SJCRH30 (cell line): ENCODE measurements at regions not wholly inside any gene's neighbourhood (a gene's known extent, or its start where the extent isn't known, plus 50 kb on each side); places are given as distances from the start of the nearest gene placed in this dataset.
"Not testable (repeated sequence)": the region's sequence is repeated elsewhere in the genome, so short reads cannot be mapped to it uniquely, and the experiment has no call there.

ENCODE experiments used
- DNase-seq, 2 experiments: peaks; one replicate each; pipeline ENCODE4 v3.0.0-alpha.2; 2015 to 2020
- H3K27ac ChIP-seq: fragments of 250-450 bp; sonication (Bioruptor Pico); 2 replicates; pipeline ENCODE4 v1.5.1; 2020; ENCODE audit warnings: mild to moderate bottlenecking, moderate library complexity
- H3K27me3 ChIP-seq: fragments of 250-450 bp; sonication (Bioruptor Pico); 2 replicates; pipeline ENCODE4 v1.5.1; 2020; ENCODE audit warnings: mild to moderate bottlenecking, moderate library complexity
- H3K36me3 ChIP-seq: fragments of 250-450 bp; sonication (Bioruptor Pico); 2 replicates; pipeline ENCODE4 v1.5.1; 2020; ENCODE audit warnings: mild to moderate bottlenecking, moderate library complexity
- H3K4me1 ChIP-seq: fragments of 250-450 bp; sonication (Bioruptor Pico); 2 replicates; pipeline ENCODE4 v1.5.1; 2020; ENCODE audit warnings: mild to moderate bottlenecking, moderate library complexity
- H3K4me3 ChIP-seq: fragments of 250-450 bp; sonication (Bioruptor Pico); 2 replicates; pipeline ENCODE4 v1.5.1; 2020; ENCODE audit warnings: mild to moderate bottlenecking, moderate library complexity
- H3K9me3 ChIP-seq: fragments of 250-450 bp; sonication (Bioruptor Pico); replicated peaks from 2 replicates; pipeline ENCODE4 v1.5.1; 2020; ENCODE audit warnings: mild to moderate bottlenecking, moderate library complexity

GRCh38 chr2:87331940-87332583, 310.4 kb upstream of the PLGLB1 start:
- DNase-seq, H3K4me3 ChIP-seq, H3K4me1 ChIP-seq, H3K27me3 ChIP-seq, H3K9me3 ChIP-seq, H3K27ac ChIP-seq, H3K36me3 ChIP-seq: not testable (repeated sequence)

GRCh38 chr2:87334888-87335287, 313.2 kb upstream of the PLGLB1 start:
- not testable (repeated sequence) for DNase-seq, H3K36me3 ChIP-seq, H3K9me3 ChIP-seq, H3K4me1 ChIP-seq, H3K27ac ChIP-seq, H3K4me3 ChIP-seq, H3K27me3 ChIP-seq

- not testable (repeated sequence) for H3K4me3 ChIP-seq, H3K9me3 ChIP-seq, DNase-seq, H3K36me3 ChIP-seq, H3K4me1 ChIP-seq, H3K27ac ChIP-seq, H3K27me3 ChIP-seq
These were observed 317.4 kb upstream of the PLGLB1 start for GRCh38 chr2:87338998-87339397.

GRCh38 chr2:87341601-87342014, 320.0 kb upstream of the PLGLB1 start:
- H3K9me3 ChIP-seq, H3K36me3 ChIP-seq, H3K27me3 ChIP-seq, H3K27ac ChIP-seq, H3K4me3 ChIP-seq, H3K4me1 ChIP-seq: not testable (repeated sequence)
- peak; percentile 84 to 85 for DNase-seq

- not testable (repeated sequence) for H3K27me3 ChIP-seq, H3K4me3 ChIP-seq, H3K4me1 ChIP-seq, H3K36me3 ChIP-seq, H3K9me3 ChIP-seq, H3K27ac ChIP-seq, DNase-seq
These were observed 320.5 kb upstream of the PLGLB1 start for GRCh38 chr2:87342175-87342574.

GRCh38 chr2:87343347-87343746, 321.7 kb upstream of the PLGLB1 start:
- not testable (repeated sequence) for H3K4me1 ChIP-seq, H3K4me3 ChIP-seq, H3K27ac ChIP-seq, H3K36me3 ChIP-seq, DNase-seq, H3K27me3 ChIP-seq, H3K9me3 ChIP-seq

GRCh38 chr2:87345283-87345682, 323.6 kb upstream of the PLGLB1 start:
- not testable (repeated sequence) for DNase-seq, H3K27me3 ChIP-seq, H3K4me1 ChIP-seq, H3K4me3 ChIP-seq, H3K36me3 ChIP-seq, H3K27ac ChIP-seq, H3K9me3 ChIP-seq

GRCh38 chr2:87348556-87348955, 326.9 kb upstream of the PLGLB1 start:
- not testable (repeated sequence) for H3K27ac ChIP-seq, DNase-seq, H3K27me3 ChIP-seq, H3K4me3 ChIP-seq, H3K36me3 ChIP-seq, H3K9me3 ChIP-seq, H3K4me1 ChIP-seq

- H3K9me3 ChIP-seq, H3K36me3 ChIP-seq, DNase-seq, H3K4me1 ChIP-seq, H3K27me3 ChIP-seq, H3K27ac ChIP-seq: not testable (repeated sequence)
- H3K4me3 ChIP-seq = peak overlapping the region; percentile 34; the same call in 1 of the 2 replicates
These were observed 327.4 kb upstream of the PLGLB1 start for GRCh38 chr2:87349006-87349405.

- not testable (repeated sequence) for H3K27me3 ChIP-seq, H3K4me3 ChIP-seq, H3K4me1 ChIP-seq, H3K27ac ChIP-seq, H3K36me3 ChIP-seq, H3K9me3 ChIP-seq, DNase-seq
These were observed 330.7 kb upstream of the PLGLB1 start for GRCh38 chr2:87352178-87352934.

GRCh38 chr2:87353408-87353807, 331.8 kb upstream of the PLGLB1 start:
- H3K4me1 ChIP-seq, H3K4me3 ChIP-seq, H3K9me3 ChIP-seq, H3K27ac ChIP-seq, H3K27me3 ChIP-seq, H3K36me3 ChIP-seq, DNase-seq: not testable (repeated sequence)

- not testable (repeated sequence) for H3K9me3 ChIP-seq, H3K4me1 ChIP-seq, H3K27me3 ChIP-seq, H3K27ac ChIP-seq, DNase-seq, H3K36me3 ChIP-seq, H3K4me3 ChIP-seq
These were observed 332.5 kb upstream of the PLGLB1 start for GRCh38 chr2:87354102-87354501.

GRCh38 chr2:87360250-87360649, 338.6 kb upstream of the PLGLB1 start:
- not testable (repeated sequence) for H3K27me3 ChIP-seq, H3K4me1 ChIP-seq, H3K36me3 ChIP-seq, DNase-seq, H3K27ac ChIP-seq, H3K4me3 ChIP-seq, H3K9me3 ChIP-seq

GRCh38 chr2:87360927-87361326, 339.3 kb upstream of the PLGLB1 start:
- not testable (repeated sequence) for H3K9me3 ChIP-seq, H3K36me3 ChIP-seq, H3K27me3 ChIP-seq, DNase-seq, H3K4me3 ChIP-seq, H3K4me1 ChIP-seq, H3K27ac ChIP-seq

GRCh38 chr2:87361805-87362204, 340.2 kb upstream of the PLGLB1 start:
- H3K27me3 ChIP-seq, DNase-seq, H3K4me1 ChIP-seq, H3K9me3 ChIP-seq, H3K27ac ChIP-seq, H3K36me3 ChIP-seq, H3K4me3 ChIP-seq: not testable (repeated sequence)

- not testable (repeated sequence) for H3K27me3 ChIP-seq, H3K36me3 ChIP-seq, H3K9me3 ChIP-seq, H3K27ac ChIP-seq, DNase-seq, H3K4me1 ChIP-seq, H3K4me3 ChIP-seq
These were observed 342.7 kb upstream of the PLGLB1 start for GRCh38 chr2:87364379-87364778.
